ENCODE measurements at regions not wholly inside any gene's neighbourhood (a gene's known extent, or its start where the extent isn't known, plus 50 kb on each side); places are given as distances from the start of the nearest gene placed in this dataset.

- dilution Hi-C loops (cut with MboI; ENCODE audit: extremely low pct_ligation_motif_present, low sequenced_read_pairs) = no loop called here
- DNase-seq (ENCODE audit: low read depth, low spot score) (no peak), FAIRE-seq (no peak)
These were observed 124.0 kb downstream of the HMX1 start for GRCh38 chr4:8747467-8748235.

GRCh38 chr4:8746523-8747466 is 124.8 kb downstream of the HMX1 start:
- no peak overlapping the region for H2AFZ ChIP-seq (ENCODE audit: control insufficient read depth, low read length)
- no peaks in the 10 kb centered on the region for H3K36me3 ChIP-seq (ENCODE audit: control insufficient read depth in 2 of 2, extremely low read depth in 1 of 2, insufficient read depth in 2 of 2, low read length in 2 of 2)
- H3K27ac ChIP-seq (ENCODE audit: control insufficient read depth, insufficient read depth, low read length) = no peak overlapping the region
- no peak overlapping the region for H3K9ac ChIP-seq (ENCODE audit: control insufficient read depth, extremely low read depth, insufficient read depth, low read length)
- no peak overlapping the region for H3K4me3 ChIP-seq (ENCODE audit: control insufficient read depth in 2 of 3, extremely low read depth in 1 of 3, insufficient read depth in 2 of 3, low read depth in 1 of 3, low read length in 3 of 3)
- peaks cover 17% of the 10 kb centered on the region for H3K9me3 ChIP-seq (ENCODE audit: control insufficient read depth, low read depth, low read length)
- DNase-seq (ENCODE audit: low read depth, low spot score) (no peak), FAIRE-seq (no peak)
- no peaks in the 10 kb centered on the region for H4K20me1 ChIP-seq (ENCODE audit: control insufficient read depth, extremely low read depth, insufficient read depth, low read length)
- H3K27me3 ChIP-seq (ENCODE audit: control insufficient read depth, extremely low read depth, insufficient read depth, low read length) = no peaks in the 10 kb centered on the region
- TF ChIP-seq, protein P1, sequence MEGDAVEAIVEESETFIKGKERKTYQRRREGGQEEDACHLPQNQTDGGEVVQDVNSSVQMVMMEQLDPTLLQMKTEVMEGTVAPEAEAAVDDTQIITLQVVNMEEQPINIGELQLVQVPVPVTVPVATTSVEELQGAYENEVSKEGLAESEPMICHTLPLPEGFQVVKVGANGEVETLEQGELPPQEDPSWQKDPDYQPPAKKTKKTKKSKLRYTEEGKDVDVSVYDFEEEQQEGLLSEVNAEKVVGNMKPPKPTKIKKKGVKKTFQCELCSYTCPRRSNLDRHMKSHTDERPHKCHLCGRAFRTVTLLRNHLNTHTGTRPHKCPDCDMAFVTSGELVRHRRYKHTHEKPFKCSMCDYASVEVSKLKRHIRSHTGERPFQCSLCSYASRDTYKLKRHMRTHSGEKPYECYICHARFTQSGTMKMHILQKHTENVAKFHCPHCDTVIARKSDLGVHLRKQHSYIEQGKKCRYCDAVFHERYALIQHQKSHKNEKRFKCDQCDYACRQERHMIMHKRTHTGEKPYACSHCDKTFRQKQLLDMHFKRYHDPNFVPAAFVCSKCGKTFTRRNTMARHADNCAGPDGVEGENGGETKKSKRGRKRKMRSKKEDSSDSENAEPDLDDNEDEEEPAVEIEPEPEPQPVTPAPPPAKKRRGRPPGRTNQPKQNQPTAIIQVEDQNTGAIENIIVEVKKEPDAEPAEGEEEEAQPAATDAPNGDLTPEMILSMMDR (optimal IDR thresholded peaks at IDR 0.05 in 1 of 3, IDR thresholded peaks at IDR 0.05 in 1 of 3, conservative IDR thresholded peaks at IDR 0.05 in 1 of 3; ENCODE audit: extremely low read depth in 1 of 3, insufficient read depth in 2 of 3, low read length in 3 of 3) = no peak
- TF ChIP-seq EZH2 (IDR thresholded peaks at IDR 0.05; ENCODE audit: low read length) = no peak
- dilution Hi-C loops (cut with MboI; ENCODE audit: extremely low pct_ligation_motif_present, low sequenced_read_pairs) = no loop called here
- no peaks in the 10 kb centered on the region for H3K9me1 ChIP-seq (ENCODE audit: control insufficient read depth, extremely low read depth, insufficient read depth, low read length)
- no peaks in the 10 kb centered on the region for H3K4me1 ChIP-seq (ENCODE audit: control insufficient read depth, extremely low read depth, insufficient read depth, low read length)
- H3K4me2 ChIP-seq (ENCODE audit: control insufficient read depth, extremely low read depth, insufficient read depth, low read depth, low read length) = no peak overlapping the region
- no peaks in the 10 kb centered on the region for H3K79me2 ChIP-seq (ENCODE audit: control insufficient read depth, insufficient read depth, low read length)

More at GRCh38 chr4:8747467-8748235, 124.0 kb downstream of the HMX1 start:
- Histone ChIP-seq H3K4me1 (ENCODE audit: control insufficient read depth, extremely low read depth, insufficient read depth, low read length) (no peaks in the 10 kb centered on the region), H2AFZ (ENCODE audit: control insufficient read depth, low read length) (no peak overlapping the region), H3K9me1 (ENCODE audit: control insufficient read depth, extremely low read depth, insufficient read depth, low read length) (no peaks in the 10 kb centered on the region), H3K79me2 (ENCODE audit: control insufficient read depth, insufficient read depth, low read length) (no peaks in the 10 kb centered on the region), H3K9me3 (ENCODE audit: control insufficient read depth, low read depth, low read length) (peaks cover 17% of the 10 kb centered on the region), H3K27ac (ENCODE audit: control insufficient read depth, insufficient read depth, low read length) (no peak overlapping the region), H3K27me3 (ENCODE audit: control insufficient read depth, extremely low read depth, insufficient read depth, low read length) (no peaks in the 10 kb centered on the region), H3K36me3 (ENCODE audit: control insufficient read depth in 2 of 2, extremely low read depth in 1 of 2, insufficient read depth in 2 of 2, low read length in 2 of 2) (no peaks in the 10 kb centered on the region), H3K4me3 (ENCODE audit: control insufficient read depth in 2 of 3, extremely low read depth in 1 of 3, insufficient read depth in 2 of 3, low read depth in 1 of 3, low read length in 3 of 3) (no peak overlapping the region), H3K4me2 (ENCODE audit: control insufficient read depth, extremely low read depth, insufficient read depth, low read depth, low read length) (no peak overlapping the region), H4K20me1 (ENCODE audit: control insufficient read depth, extremely low read depth, insufficient read depth, low read length) (no peaks in the 10 kb centered on the region), H3K9ac (ENCODE audit: control insufficient read depth, extremely low read depth, insufficient read depth, low read length) (no peak overlapping the region)
- TF ChIP-seq, protein P1 (optimal IDR thresholded peaks at IDR 0.05 in 1 of 3, IDR thresholded peaks at IDR 0.05 in 1 of 3, conservative IDR thresholded peaks at IDR 0.05 in 1 of 3; ENCODE audit: extremely low read depth in 1 of 3, insufficient read depth in 2 of 3, low read length in 3 of 3) = no peak
- TF ChIP-seq EZH2 (IDR thresholded peaks at IDR 0.05; ENCODE audit: low read length) = no peak
